ENCODE measurements at regions not wholly inside any gene's neighbourhood (a gene's known extent, or its start where the extent isn't known, plus 50 kb on each side); places are given as distances from the start of the nearest gene placed in this dataset.

DNA sequence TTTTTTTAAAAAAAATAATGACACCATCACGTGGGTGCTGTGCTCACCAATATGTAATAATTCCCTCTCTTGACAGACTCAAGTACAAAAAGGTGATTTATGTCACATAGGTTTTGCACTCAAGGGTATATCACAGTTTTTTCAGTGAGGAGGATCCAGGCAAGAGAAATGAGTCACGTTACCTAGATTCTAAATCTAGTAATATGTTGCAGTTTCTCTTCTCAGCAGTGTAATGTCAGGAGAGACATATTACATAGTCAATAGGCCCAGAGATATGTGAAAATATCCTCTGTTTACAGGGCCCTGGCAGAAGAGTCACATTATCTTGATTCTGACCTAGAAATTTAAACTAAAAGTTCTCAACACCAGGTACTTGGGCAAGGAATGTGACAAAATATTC, 1024.1 kb upstream of the AMELY start:
- Histone ChIP-seq H3K4me1 (no peaks in the 10 kb centered on the region), H3K9me3 (no peaks in the 10 kb centered on the region), H3K36me3 (no peaks in the 10 kb centered on the region), H3K27ac (no peak overlapping the region), H3K4me3 (no peak overlapping the region), H3K27me3 (no peaks in the 10 kb centered on the region)
- intact Hi-C loops (cut with DNase I; ENCODE audit: low total_unique reads): no loop called here
- ATAC-seq (no peak), DNase-seq (no peak)
- TF ChIP-seq POLR2A (IDR thresholded peaks at IDR 0.05): no peak
- TF ChIP-seq, protein P1, sequence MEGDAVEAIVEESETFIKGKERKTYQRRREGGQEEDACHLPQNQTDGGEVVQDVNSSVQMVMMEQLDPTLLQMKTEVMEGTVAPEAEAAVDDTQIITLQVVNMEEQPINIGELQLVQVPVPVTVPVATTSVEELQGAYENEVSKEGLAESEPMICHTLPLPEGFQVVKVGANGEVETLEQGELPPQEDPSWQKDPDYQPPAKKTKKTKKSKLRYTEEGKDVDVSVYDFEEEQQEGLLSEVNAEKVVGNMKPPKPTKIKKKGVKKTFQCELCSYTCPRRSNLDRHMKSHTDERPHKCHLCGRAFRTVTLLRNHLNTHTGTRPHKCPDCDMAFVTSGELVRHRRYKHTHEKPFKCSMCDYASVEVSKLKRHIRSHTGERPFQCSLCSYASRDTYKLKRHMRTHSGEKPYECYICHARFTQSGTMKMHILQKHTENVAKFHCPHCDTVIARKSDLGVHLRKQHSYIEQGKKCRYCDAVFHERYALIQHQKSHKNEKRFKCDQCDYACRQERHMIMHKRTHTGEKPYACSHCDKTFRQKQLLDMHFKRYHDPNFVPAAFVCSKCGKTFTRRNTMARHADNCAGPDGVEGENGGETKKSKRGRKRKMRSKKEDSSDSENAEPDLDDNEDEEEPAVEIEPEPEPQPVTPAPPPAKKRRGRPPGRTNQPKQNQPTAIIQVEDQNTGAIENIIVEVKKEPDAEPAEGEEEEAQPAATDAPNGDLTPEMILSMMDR (IDR thresholded peaks at IDR 0.05 in 4 of 5, conservative IDR thresholded peaks at IDR 0.05 in 1 of 5): no peak
- in situ Hi-C loops (cut with MboI; ENCODE audit: low sequenced_read_pairs in 4 of 4): loop anchor here in 1 of 4 donors (25.0 kb wide), 1 partner anchor 402 kb away; no protein-coding TSS in a partner anchor

DNA sequence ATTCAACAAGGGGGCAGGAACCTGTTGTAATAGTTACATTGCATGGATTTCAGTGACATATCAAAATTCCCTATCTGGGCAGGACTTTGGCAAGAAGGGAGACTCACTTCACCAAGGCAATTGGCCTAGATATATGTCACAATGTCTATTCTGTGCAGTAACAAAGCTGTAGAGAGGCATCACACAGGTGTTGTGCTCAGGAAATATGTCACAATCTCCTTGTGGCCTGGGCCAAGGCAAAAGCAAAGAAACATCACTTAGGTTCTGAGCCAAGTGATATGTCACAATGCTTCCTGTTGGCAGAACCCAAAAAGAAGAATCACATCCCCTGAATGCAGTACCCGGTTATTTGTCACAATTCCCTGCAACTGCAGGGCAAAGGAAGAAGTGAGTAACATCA, 1020.9 kb upstream of the AMELY start:
- intact Hi-C loops (cut with DNase I; ENCODE audit: low total_unique reads): no loop called here
- H3K9me3 ChIP-seq: no peaks in the 10 kb centered on the region
- in situ Hi-C loops (cut with MboI; ENCODE audit: low sequenced_read_pairs in 4 of 4): loop anchor here in 1 of 4 donors (25.0 kb wide), 1 partner anchor 405 kb away; no protein-coding TSS in a partner anchor
- TF ChIP-seq, protein P1 (IDR thresholded peaks at IDR 0.05 in 4 of 5, conservative IDR thresholded peaks at IDR 0.05 in 1 of 5): no peak
- no peak for TF ChIP-seq POLR2A (IDR thresholded peaks at IDR 0.05)
- no peaks in the 10 kb centered on the region for H3K4me1 ChIP-seq
- ATAC-seq (no peak), DNase-seq (no peak)
- H3K36me3 ChIP-seq: no peaks in the 10 kb centered on the region
- no peak overlapping the region for H3K27ac ChIP-seq
- no peak overlapping the region for H3K4me3 ChIP-seq
- H3K27me3 ChIP-seq: no peaks in the 10 kb centered on the region

DNA sequence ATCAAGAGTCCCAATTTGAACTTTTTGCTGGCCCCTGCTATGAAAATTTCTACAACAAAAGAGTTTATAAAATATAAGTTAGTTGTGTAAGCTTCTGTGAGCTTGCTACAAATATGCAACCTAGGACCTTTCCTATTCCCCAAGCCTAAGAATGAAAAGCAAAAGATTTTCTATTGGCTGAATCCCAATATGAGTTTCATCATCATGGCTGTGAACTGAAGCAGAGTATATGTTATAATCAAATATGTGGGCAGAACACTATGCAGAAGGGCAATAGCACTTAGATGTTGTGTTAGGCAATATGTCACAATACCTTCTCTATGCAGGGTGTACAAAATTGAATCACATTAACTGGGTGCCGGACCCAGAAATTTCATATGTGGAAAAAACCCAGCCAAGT, 1018.3 kb upstream of the AMELY start:
- H3K4me3 ChIP-seq: no peak overlapping the region
- TF ChIP-seq, protein P1 (IDR thresholded peaks at IDR 0.05 in 4 of 5, conservative IDR thresholded peaks at IDR 0.05 in 1 of 5): no peak
- no peak for TF ChIP-seq POLR2A (IDR thresholded peaks at IDR 0.05)
- no peak for ATAC-seq
- no peaks in the 10 kb centered on the region for H3K4me1 ChIP-seq
- in situ Hi-C loops (cut with MboI; ENCODE audit: low sequenced_read_pairs in 4 of 4) (loop anchor here in 1 of 4 donors (25.0 kb wide), 1 partner anchor 407 kb away; no protein-coding TSS in a partner anchor), intact Hi-C loops (cut with DNase I; ENCODE audit: low total_unique reads) (no loop called here)
- no peaks in the 10 kb centered on the region for H3K36me3 ChIP-seq
- no peak for DNase-seq
- no peaks in the 10 kb centered on the region for H3K9me3 ChIP-seq
- H3K27ac ChIP-seq: no peak overlapping the region
- H3K27me3 ChIP-seq: no peaks in the 10 kb centered on the region

DNA sequence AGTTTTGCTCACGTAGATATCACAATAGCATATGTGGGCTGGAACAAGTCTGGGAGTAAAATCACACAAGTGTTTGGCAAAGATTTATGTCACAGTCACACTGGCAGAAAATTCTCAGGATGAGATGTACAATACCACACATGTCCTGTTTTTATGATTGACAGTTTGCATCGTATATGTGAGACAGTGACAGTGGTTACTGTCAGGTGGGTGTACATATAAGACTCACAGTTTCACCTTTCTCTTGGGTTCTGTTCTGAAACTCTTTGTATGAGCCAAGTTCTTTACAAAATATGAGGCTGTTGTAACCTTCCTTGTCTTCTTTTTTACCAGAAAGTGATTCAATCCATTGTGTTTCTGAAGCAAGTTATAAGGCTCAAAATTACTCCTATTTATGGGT, 1012.5 kb upstream of the AMELY start:
- no peaks in the 10 kb centered on the region for H3K4me1 ChIP-seq
- intact Hi-C loops (cut with DNase I; ENCODE audit: low total_unique reads) (no loop called here), in situ Hi-C loops (cut with MboI; ENCODE audit: low sequenced_read_pairs in 4 of 4) (no loop called here)
- no peaks in the 10 kb centered on the region for H3K27me3 ChIP-seq
- TF ChIP-seq POLR2A (IDR thresholded peaks at IDR 0.05): no peak
- TF ChIP-seq, protein P1 (IDR thresholded peaks at IDR 0.05 in 4 of 5, conservative IDR thresholded peaks at IDR 0.05 in 1 of 5): no peak
- DNase-seq: no peak
- no peak overlapping the region for H3K4me3 ChIP-seq
- H3K9me3 ChIP-seq: no peaks in the 10 kb centered on the region
- ATAC-seq: no peak
- H3K36me3 ChIP-seq: no peaks in the 10 kb centered on the region
- H3K27ac ChIP-seq: no peak overlapping the region

DNA sequence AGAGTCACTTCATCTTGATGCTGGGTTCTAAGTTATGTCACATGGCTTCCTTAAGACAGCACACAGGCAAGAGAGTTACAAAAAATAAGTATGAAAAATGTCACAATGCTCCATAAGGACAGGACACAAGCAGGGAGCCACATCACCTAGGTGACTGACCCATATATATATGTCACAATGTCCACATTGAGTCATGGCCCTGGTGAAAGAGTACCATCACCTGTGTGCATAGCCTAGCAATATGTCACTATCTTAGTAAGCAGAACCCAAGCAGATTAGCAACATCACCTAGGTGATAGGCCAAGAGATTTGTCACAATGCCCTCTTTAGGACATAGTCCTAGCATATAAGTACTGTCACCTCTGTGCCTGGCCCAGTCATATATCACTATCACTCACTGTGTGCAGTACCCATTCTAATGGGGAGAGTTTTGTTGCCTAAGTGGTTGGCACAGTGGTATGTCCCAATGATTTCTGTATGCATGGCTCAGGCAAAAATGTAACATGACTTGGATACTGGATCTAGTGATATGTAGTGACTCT, 1012.0 kb upstream of the AMELY start:
- Histone ChIP-seq H3K4me3 (no peak overlapping the region), H3K27ac (no peak overlapping the region), H3K4me1 (no peaks in the 10 kb centered on the region), H3K27me3 (no peaks in the 10 kb centered on the region), H3K36me3 (no peaks in the 10 kb centered on the region), H3K9me3 (no peaks in the 10 kb centered on the region)
- intact Hi-C loops (cut with DNase I; ENCODE audit: low total_unique reads) (no loop called here), in situ Hi-C loops (cut with MboI; ENCODE audit: low sequenced_read_pairs in 4 of 4) (no loop called here)
- DNase-seq: no peak
- ATAC-seq: no peak
- TF ChIP-seq, protein P1 (IDR thresholded peaks at IDR 0.05 in 4 of 5, conservative IDR thresholded peaks at IDR 0.05 in 1 of 5): no peak
- TF ChIP-seq POLR2A (IDR thresholded peaks at IDR 0.05): no peak

Data from gastrocnemius medialis (tissue), 4 donors.